ENCODE measurements at regions not wholly inside any gene's neighbourhood (a gene's known extent, or its start where the extent isn't known, plus 50 kb on each side); places are given as distances from the start of the nearest gene placed in this dataset.
"Not testable (repeated sequence)": the region's sequence is repeated elsewhere in the genome, so short reads cannot be mapped to it uniquely, and the experiment has no call there.

GRCh38 chr3:137869022-137869421 is 104.9 kb downstream of the SOX14 start:
- Mint-ChIP-seq H3K27ac (no peak overlapping the region), H3K27me3 (ENCODE audit: insufficient read depth) (no peaks in the 10 kb centered on the region), H3K4me1 (peaks cover 19% of the 10 kb centered on the region), H3K4me3 (no peak overlapping the region), H3K36me3 (ENCODE audit: low read depth) (peaks cover 8% of the 10 kb centered on the region), H3K9me3 (peaks cover 43% of the 10 kb centered on the region)
- no peaks in the 10 kb centered on the region for H3K4me1 ChIP-seq (ENCODE audit: control insufficient read depth, insufficient read depth, low read length)
- 89 to 94% methylated on average over 3 to 5 of the region's 5 CpGs for WGBS, 2 experiments (ENCODE audit: insufficient coverage in 1 of 2, insufficient read length in 1 of 2)
- peaks cover 42% of the 10 kb centered on the region for H3K9me3 ChIP-seq (ENCODE audit: control insufficient read depth, low read length)
- H3K27ac ChIP-seq (ENCODE audit: low read depth, low read length): no peak overlapping the region
- DNase-seq: no peak
- H3K36me3 ChIP-seq (ENCODE audit: control insufficient read depth, insufficient read depth, low read length): no peaks in the 10 kb centered on the region
- no peak overlapping the region for H3K4me3 ChIP-seq (ENCODE audit: low read length)
- TF ChIP-seq, protein P1, sequence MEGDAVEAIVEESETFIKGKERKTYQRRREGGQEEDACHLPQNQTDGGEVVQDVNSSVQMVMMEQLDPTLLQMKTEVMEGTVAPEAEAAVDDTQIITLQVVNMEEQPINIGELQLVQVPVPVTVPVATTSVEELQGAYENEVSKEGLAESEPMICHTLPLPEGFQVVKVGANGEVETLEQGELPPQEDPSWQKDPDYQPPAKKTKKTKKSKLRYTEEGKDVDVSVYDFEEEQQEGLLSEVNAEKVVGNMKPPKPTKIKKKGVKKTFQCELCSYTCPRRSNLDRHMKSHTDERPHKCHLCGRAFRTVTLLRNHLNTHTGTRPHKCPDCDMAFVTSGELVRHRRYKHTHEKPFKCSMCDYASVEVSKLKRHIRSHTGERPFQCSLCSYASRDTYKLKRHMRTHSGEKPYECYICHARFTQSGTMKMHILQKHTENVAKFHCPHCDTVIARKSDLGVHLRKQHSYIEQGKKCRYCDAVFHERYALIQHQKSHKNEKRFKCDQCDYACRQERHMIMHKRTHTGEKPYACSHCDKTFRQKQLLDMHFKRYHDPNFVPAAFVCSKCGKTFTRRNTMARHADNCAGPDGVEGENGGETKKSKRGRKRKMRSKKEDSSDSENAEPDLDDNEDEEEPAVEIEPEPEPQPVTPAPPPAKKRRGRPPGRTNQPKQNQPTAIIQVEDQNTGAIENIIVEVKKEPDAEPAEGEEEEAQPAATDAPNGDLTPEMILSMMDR (conservative IDR thresholded peaks at IDR 0.05): peak; percentile 38
- H3K9ac ChIP-seq (ENCODE audit: extremely low read depth, low read length, poor library complexity, severe bottlenecking): no peak overlapping the region
- H3K27me3 ChIP-seq (ENCODE audit: control insufficient read depth, insufficient read depth, low read length, poor library complexity, severe bottlenecking): no peaks in the 10 kb centered on the region

GRCh38 chr3:137872589-137872988 is 108.5 kb downstream of the SOX14 start:
- H3K27me3 Mint-ChIP-seq (ENCODE audit: insufficient read depth); H3K9ac ChIP-seq (ENCODE audit: extremely low read depth, low read length, poor library complexity, severe bottlenecking); H3K4me1 Mint-ChIP-seq; H3K27ac ChIP-seq (ENCODE audit: low read depth, low read length); H3K36me3 Mint-ChIP-seq (ENCODE audit: low read depth); H3K4me3 ChIP-seq (ENCODE audit: low read length); H3K4me1 ChIP-seq (ENCODE audit: control insufficient read depth, insufficient read depth, low read length); H3K27me3 ChIP-seq (ENCODE audit: control insufficient read depth, insufficient read depth, low read length, poor library complexity, severe bottlenecking); H3K4me3 Mint-ChIP-seq; DNase-seq; H3K27ac Mint-ChIP-seq; H3K36me3 ChIP-seq (ENCODE audit: control insufficient read depth, insufficient read depth, low read length): not testable (repeated sequence)
- WGBS, 2 experiments (ENCODE audit: insufficient coverage in 1 of 2, insufficient read length in 1 of 2): 96 to 97% methylated on average over 6 to 25 of the region's 25 CpGs
- peaks cover 24% of the 10 kb centered on the region for H3K9me3 ChIP-seq (ENCODE audit: control insufficient read depth, low read length)
- peaks cover 57% of the 10 kb centered on the region for H3K9me3 Mint-ChIP-seq

DNA sequence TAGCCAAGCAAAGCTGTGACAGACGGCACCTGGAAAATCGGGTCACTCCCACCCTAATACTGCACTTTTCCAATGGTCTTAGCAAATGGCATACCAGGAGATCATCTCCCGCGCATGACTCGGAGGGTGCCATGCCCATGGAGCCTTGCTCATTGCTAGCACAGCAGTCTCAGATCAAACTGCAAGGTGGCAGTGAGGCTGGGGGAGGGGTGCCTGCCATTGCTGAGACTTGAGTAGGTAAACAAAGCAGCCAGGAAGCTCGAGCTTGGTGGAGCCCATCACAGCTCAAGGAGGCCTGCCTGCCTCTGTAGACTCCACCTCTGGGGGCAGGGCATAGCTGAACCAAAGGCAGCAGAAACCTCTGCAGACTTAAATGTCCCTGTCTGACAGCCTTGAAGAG is 113.1 kb upstream of the CLDN18 start:
- H3K27ac ChIP-seq (ENCODE audit: low read depth, low read length); H3K4me3 ChIP-seq (ENCODE audit: low read length); H3K27me3 ChIP-seq (ENCODE audit: control insufficient read depth, insufficient read depth, low read length, poor library complexity, severe bottlenecking); H3K9me3 Mint-ChIP-seq; H3K27ac Mint-ChIP-seq; H3K4me1 Mint-ChIP-seq; H3K9me3 ChIP-seq (ENCODE audit: control insufficient read depth, low read length); H3K36me3 ChIP-seq (ENCODE audit: control insufficient read depth, insufficient read depth, low read length); H3K9ac ChIP-seq (ENCODE audit: extremely low read depth, low read length, poor library complexity, severe bottlenecking); H3K36me3 Mint-ChIP-seq (ENCODE audit: low read depth); H3K4me3 Mint-ChIP-seq; H3K4me1 ChIP-seq (ENCODE audit: control insufficient read depth, insufficient read depth, low read length): not testable (repeated sequence)
- peaks cover 11% of the 10 kb centered on the region for H3K27me3 Mint-ChIP-seq (ENCODE audit: insufficient read depth)
- 43 to 83% methylated on average over 1 to 6 of the region's 6 CpGs for WGBS, 2 experiments (ENCODE audit: insufficient coverage in 1 of 2, insufficient read length in 1 of 2)
- DNase-seq: peak; percentile 62

GRCh38 chr3:137906985-137907649 is 102.8 kb upstream of the CLDN18 start:
- Histone ChIP-seq H3K27ac (ENCODE audit: low read depth, low read length) (no peak overlapping the region), H3K36me3 (ENCODE audit: control insufficient read depth, insufficient read depth, low read length) (no peaks in the 10 kb centered on the region), H3K27me3 (ENCODE audit: control insufficient read depth, insufficient read depth, low read length, poor library complexity, severe bottlenecking) (no peaks in the 10 kb centered on the region), H3K9me3 (ENCODE audit: control insufficient read depth, low read length) (peaks cover 10% of the 10 kb centered on the region), H3K9ac (ENCODE audit: extremely low read depth, low read length, poor library complexity, severe bottlenecking) (no peak overlapping the region), H3K4me1 (ENCODE audit: control insufficient read depth, insufficient read depth, low read length) (no peaks in the 10 kb centered on the region), H3K4me3 (ENCODE audit: low read length) (no peak overlapping the region)
- H3K27ac Mint-ChIP-seq: no peak overlapping the region
- TF ChIP-seq, protein P1 (conservative IDR thresholded peaks at IDR 0.05): no peak
- H3K4me1 Mint-ChIP-seq: no peaks in the 10 kb centered on the region
- H3K9me3 Mint-ChIP-seq: peaks cover 17% of the 10 kb centered on the region
- peaks cover 6% of the 10 kb centered on the region for H3K27me3 Mint-ChIP-seq (ENCODE audit: insufficient read depth)
- 89 to 94% methylated on average over 4 to 10 of the region's 10 CpGs for WGBS, 2 experiments (ENCODE audit: insufficient coverage in 1 of 2, insufficient read length in 1 of 2)
- no peaks in the 10 kb centered on the region for H3K36me3 Mint-ChIP-seq (ENCODE audit: low read depth)
- no peak for DNase-seq
- H3K4me3 Mint-ChIP-seq: no peak overlapping the region
